NCI-H1417 (cell line): ENCODE measurements at regions not wholly inside any gene's neighbourhood (a gene's known extent, or its start where the extent isn't known, plus 50 kb on each side); places are given as distances from the start of the nearest gene placed in this dataset.

Experiments used
- DNase-seq, 3 experiments: peaks; one replicate each; lab custom pipeline; 2025; lab: John Stamatoyannopoulos, UW

- no peak for DNase-seq
These were observed 72.2 kb upstream of the PDK4 start for GRCh38 chr7:95668504-95669018.

GRCh38 chr7:95662987-95663386 lies 66.7 kb upstream of the PDK4 start:
- DNase-seq: no peak

DNA sequence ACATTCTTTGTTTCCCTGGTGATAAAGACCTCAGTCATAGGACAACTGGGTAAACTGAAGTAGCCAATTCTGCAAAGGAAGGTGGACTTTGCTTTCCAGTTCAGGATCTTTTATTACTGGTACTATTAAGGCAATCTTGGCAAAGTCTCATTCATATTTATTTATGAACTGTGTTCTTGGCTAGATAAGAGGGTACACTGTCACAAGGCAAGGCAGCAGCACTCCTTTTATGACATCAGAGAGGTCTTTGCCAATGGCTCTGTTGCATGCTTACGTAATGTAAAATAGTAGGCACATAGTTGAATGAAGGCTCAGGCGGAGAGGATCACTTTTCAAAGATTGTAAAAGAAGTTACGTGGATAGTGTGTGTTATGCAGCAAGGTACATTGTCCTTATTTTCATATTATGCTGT lies 63.7 kb upstream of the PDK4 start:
- DNase-seq: no peak

GRCh38 chr7:95658676-95659075 lies 62.4 kb upstream of the PDK4 start:
- no peak for DNase-seq

DNA sequence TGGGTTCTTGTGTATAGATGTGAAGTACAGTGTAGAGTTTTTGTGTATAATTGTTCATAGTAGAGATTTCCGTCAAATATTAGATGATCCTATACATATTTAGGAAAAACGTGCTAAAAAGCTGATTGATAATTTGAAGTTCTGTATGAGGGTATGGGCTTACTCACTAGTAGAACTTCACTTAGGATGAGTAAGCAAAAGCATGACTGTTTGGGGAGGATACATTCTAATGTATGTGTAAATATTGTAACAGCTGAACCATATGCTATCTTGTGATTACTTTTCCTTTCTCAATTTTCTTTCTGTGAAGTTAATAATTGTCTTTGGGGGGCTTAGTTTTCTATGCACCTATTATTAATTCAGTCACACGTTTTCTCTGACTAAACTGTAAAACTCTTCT lies 53.2 kb upstream of the PDK4 start:
- DNase-seq: no peak

- DNase-seq: peak in 2 of 3 experiments; percentile 15 to 29
These were observed 50.0 kb upstream of the PDK4 start for GRCh38 chr7:95646350-95646749.
